Fibroblast of skin of abdomen (primary cell): ENCODE measurements at regions not wholly inside any gene's neighbourhood (a gene's known extent, or its start where the extent isn't known, plus 50 kb on each side); places are given as distances from the start of the nearest gene placed in this dataset.

ENCODE experiments used
- DNase-seq: peaks from one replicate; pipeline ENCODE4 v3.0.0-alpha.2; 2013

DNA sequence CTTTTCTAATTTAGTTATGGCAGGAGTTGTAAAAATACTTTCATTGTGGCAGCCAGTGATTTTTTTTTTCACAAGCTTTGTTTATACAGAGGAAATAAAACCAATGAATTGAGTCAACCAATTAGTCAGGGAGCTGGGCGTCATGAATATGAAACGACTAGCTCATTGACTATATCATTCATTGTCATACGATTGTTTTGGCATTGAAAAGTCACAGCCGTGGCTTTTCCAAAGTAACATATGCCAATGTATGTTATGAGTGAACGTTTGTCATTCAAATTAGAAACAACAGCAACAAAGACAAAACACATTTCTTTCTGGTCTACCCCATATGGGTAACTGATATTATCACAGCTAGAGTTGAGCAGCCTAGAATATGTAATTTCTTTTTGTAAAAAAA is 810.6 kb downstream of the EPHA7 start:
- DNase-seq, result no peak

DNA sequence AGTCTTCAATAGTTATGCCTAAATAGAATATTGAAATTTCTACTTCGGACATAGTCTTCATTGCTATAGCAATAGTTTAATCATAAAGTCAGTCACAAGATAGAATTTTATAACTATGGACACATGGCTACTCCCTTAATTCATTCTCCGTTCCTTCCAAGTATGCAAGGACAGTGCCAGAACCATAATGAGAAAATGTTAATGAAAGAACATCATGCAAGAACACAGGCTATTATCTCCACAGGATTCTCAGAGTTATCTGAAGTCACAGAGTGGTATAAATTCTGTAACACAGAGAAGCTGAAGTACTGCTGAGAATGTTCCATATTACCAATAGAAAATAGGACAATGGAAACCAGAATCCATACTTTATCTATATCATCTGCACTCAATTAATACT is 826.2 kb downstream of the EPHA7 start:
- DNase-seq, result no peak

DNA sequence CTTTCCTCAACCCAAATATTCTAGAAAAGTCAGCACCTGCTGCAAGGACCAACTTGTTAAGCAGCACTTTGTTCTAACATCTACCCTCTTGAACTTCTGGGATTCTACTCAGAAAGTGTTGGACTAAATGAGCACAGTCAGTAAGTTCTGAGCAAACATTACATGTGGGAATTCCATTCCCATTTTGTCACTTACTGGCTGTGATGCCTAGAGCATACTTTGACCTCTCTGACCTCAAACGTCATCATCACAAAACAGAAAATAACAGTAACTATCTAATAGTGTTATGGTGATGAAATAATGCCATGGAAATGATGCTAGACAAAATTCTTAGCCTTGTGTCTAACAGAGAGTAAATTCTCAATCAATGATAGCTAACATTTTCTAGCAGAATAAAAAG is 829.4 kb downstream of the EPHA7 start:
- no peak for DNase-seq

DNA sequence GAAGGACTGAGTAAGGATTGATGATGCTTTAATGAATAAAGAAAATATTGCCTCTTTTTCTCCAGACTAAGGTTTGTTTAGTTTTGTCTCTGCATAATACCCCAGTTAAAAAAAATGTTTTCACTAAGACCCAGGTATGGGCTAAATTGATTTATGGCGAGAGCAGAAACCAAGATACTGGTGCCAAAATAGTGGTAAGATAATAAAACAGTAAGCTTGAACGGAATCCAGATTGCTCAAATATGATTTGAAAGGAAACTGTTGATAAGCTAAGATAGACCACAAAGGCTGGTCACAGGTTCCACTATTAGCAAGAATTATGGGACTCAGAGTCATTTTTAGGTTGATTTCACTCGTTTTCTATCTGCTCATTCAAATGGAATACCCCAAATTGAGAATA is 831.2 kb downstream of the EPHA7 start:
- DNase-seq, result no peak

DNA sequence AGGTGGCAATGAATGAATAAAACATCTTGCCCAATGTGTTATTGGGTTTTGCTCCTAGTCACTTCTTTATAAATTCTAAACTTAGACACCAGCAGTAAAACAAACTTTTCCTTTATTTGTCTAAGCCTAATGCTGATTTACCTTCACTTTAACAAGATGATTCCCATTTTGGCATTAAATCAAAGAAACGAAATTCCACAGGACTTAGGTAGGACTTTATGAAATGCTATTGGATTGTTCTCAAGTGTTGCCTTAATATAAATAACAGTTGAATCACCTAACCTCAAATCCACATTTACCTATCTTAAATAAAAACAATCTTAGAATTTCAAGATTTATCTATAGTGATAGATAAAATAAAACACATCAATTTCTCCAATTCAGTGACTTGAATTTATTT is 831.8 kb downstream of the EPHA7 start:
- no peak for DNase-seq

GRCh38 chr6:92586236-92586977 is 833.0 kb downstream of the EPHA7 start:
- no peak for DNase-seq

DNA sequence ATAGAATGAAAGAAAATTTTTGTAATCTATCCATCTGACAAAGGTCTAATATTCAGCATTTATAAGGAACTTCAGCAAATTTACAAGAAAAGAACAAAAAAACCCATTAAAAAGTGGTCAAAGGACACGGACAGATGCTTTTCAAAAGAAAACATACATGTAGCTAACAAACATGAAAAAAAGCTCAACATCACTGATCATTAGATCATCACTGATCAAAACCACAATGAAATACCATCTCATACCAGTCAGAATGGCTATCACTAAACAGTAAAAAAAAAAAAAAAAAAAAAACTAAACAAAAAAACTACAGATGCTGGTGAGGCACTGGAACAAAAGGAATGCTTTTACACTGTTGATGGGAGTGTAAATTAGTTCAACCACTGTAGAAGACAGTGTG is 837.1 kb downstream of the EPHA7 start:
- no peak for DNase-seq

GRCh38 chr6:92577077-92577719 is 842.2 kb downstream of the EPHA7 start:
- DNase-seq, result peak; percentile 94

- DNase-seq, result no peak
Measured at GRCh38 chr6:92568541-92568940, 850.8 kb downstream of the EPHA7 start.

- no peak for DNase-seq
Measured at GRCh38 chr6:92566632-92567031, 852.7 kb downstream of the EPHA7 start.

DNA sequence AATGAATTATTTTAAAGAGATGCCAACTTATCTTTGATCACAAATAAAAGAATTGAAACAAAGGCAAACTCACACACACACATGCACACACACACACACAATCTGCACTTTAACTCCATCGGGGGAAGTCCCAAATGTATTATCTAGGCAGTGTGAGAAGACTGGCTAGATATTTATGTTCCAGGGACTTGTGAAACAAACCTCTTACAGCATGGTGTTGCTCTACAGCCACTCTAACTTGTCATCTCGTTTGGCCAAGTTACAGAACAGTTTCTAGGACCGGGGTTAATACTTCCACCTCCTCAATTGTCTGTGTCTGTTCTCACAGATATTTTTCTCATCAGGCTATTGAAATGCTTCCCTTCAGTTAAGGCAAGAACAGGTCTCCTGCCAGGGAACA is 855.0 kb downstream of the EPHA7 start:
- no peak for DNase-seq

DNA sequence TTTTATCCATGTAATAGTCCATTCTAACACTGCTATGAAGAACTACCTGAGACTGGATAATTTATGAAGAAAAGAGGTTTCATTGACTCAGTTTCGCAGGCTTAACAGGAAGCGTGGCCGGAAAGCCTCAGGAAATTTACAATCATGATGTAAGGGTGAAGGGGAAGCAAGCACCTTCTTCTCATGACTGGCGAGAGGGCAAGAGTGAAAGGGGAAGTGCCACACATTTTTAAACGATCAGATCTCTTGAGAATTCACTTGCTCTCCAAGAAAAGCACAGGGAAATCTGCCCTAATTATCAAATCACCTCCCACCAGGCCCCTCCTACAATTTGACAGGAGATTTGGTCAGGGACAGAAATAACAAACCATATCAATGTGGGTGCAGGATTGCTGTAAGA is 859.7 kb downstream of the EPHA7 start:
- no peak for DNase-seq

DNA sequence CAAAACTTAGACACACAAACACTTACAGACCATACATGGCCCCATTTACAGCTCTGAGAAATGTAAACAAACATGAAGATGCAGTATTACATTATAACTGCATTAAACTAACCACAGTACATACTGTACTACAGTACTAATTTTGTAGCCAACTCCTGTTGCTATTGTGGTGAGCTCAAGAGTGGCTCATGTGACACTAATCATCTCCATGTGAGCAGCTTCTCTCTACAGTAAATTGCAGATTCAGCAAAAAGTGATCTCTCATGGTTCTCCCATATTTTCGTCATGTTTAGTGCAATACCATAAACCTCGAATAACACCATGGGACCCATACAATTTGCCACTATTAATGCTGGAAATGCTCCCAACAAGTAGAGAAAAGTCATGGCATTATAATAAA is 860.4 kb downstream of the EPHA7 start:
- DNase-seq, result peak; percentile 10

DNA sequence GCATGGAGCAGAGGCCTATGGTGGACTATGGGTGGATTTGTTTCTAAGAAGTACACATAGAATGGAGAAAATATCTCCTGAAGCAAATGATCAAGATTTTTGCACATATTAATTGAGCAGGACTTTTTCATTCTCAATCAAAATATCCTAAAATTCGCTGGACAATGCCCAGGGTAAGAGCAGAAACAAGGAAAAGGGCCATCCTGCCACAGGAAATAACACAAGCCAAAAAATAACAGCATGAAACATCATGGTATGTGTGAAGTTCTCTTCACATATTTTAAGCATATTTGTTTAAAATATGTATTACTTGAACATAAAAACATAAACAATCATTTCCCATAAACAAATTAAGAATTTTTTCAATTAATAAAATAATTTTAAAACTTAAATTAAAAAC is 868.9 kb downstream of the EPHA7 start:
- no peak for DNase-seq

- DNase-seq, result no peak
Measured at GRCh38 chr6:92545861-92546260, 873.5 kb downstream of the EPHA7 start.

GRCh38 chr6:92541448-92542060 is 877.8 kb downstream of the EPHA7 start:
- peak; percentile 3 for DNase-seq

GRCh38 chr6:92538926-92539325 is 880.4 kb downstream of the EPHA7 start:
- peak; percentile 4 for DNase-seq

DNA sequence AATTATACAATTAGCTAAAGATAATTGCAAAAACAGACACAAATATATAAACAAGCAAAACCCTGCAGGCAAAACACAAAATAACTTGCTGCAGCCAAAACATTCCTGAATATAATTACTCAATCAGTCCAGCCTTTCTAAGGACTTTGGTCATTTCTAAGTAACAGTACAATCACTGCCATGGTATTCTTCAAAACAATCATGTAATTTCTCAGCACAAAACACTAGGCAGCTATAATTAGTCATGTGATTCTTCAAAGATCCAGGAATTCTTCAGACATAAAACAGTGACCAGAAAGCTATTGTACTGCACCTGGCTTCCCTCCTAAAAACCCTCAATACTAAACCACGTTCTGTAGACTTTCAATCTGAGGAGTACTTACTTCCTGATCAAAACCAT is 881.1 kb downstream of the EPHA7 start:
- DNase-seq, result peak; percentile 31

- DNase-seq, result no peak
Measured at GRCh38 chr6:92534109-92534508, 885.2 kb downstream of the EPHA7 start.

DNA sequence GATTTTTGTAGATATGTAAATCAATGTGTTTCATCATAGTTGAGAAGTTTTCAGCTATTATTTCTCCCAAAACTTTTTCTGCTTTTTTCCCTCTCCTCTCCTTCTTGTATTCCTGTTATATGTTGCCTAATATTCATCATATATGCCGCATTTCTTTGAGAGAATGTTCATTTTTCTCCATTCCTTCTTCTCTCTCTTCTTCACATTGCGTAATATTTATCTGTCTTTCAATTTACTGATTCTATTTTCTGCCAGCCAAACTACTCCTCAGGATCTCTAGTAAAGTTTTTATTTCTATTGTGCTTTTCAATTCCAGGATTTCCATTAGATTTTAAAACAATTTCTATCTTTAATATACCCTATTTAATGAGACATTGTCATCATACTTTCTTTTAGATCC is 896.8 kb downstream of the EPHA7 start:
- DNase-seq, result no peak

- no peak for DNase-seq
Measured at GRCh38 chr6:92521553-92521952, 897.8 kb downstream of the EPHA7 start.

- no peak for DNase-seq
Measured at GRCh38 chr6:92510137-92510536, 909.2 kb downstream of the EPHA7 start.

GRCh38 chr6:92507552-92507951 is 911.8 kb downstream of the EPHA7 start:
- DNase-seq, result no peak

- no peak for DNase-seq
Measured at GRCh38 chr6:92504509-92504908, 914.9 kb downstream of the EPHA7 start.
